Forelimb muscle (tissue), 1 donor: ENCODE measurements at regions not wholly inside any gene's neighbourhood (a gene's known extent, or its start where the extent isn't known, plus 50 kb on each side); places are given as distances from the start of the nearest gene placed in this dataset.
"Not testable (repeated sequence)": the region's sequence is repeated elsewhere in the genome, so short reads cannot be mapped to it uniquely, and the experiment has no call there.

ENCODE experiments used
- DNase-seq: peaks from one replicate; pipeline ENCODE4 v3.0.0-alpha.2; 2013; ENCODE audit warnings: low read depth

- no peak for DNase-seq
Observed at GRCh38 chr9:22217254-22217653, 208.1 kb upstream of the CDKN2B start.

- DNase-seq: not testable (repeated sequence)
Observed at GRCh38 chr9:22225856-22226255, 216.8 kb upstream of the CDKN2B start.

- no peak for DNase-seq
Observed at GRCh38 chr9:22227986-22228385, 218.6 kb upstream of the DMRTA1 start.

GRCh38 chr9:22228542-22228941 is 218.1 kb upstream of the DMRTA1 start:
- no peak for DNase-seq

GRCh38 chr9:22229069-22229468 is 217.6 kb upstream of the DMRTA1 start:
- no peak for DNase-seq

- not testable (repeated sequence) for DNase-seq
Observed at GRCh38 chr9:22231309-22231708, 215.3 kb upstream of the DMRTA1 start.

GRCh38 chr9:22232971-22233370 is 213.7 kb upstream of the DMRTA1 start:
- no peak for DNase-seq

GRCh38 chr9:22237497-22238363 is 208.9 kb upstream of the DMRTA1 start:
- no peak for DNase-seq

GRCh38 chr9:22238809-22239684 is 207.6 kb upstream of the DMRTA1 start:
- no peak for DNase-seq

- no peak for DNase-seq
Observed at GRCh38 chr9:22240619-22241018, 206.0 kb upstream of the DMRTA1 start.

- DNase-seq: no peak
Observed at GRCh38 chr9:22241024-22241423, 205.6 kb upstream of the DMRTA1 start.

GRCh38 chr9:22241611-22242010 is 205.0 kb upstream of the DMRTA1 start:
- no peak for DNase-seq

GRCh38 chr9:22244139-22245011 is 202.2 kb upstream of the DMRTA1 start:
- no peak for DNase-seq

GRCh38 chr9:22255337-22255736 is 191.3 kb upstream of the DMRTA1 start:
- DNase-seq: no peak

GRCh38 chr9:22256381-22256780 is 190.2 kb upstream of the DMRTA1 start:
- DNase-seq: no peak

GRCh38 chr9:22257026-22257816 is 189.4 kb upstream of the DMRTA1 start:
- no peak for DNase-seq

- no peak for DNase-seq
Observed at GRCh38 chr9:22265038-22265437, 181.6 kb upstream of the DMRTA1 start.

- no peak for DNase-seq
Observed at GRCh38 chr9:22265534-22265933, 181.1 kb upstream of the DMRTA1 start.

- no peak for DNase-seq
Observed at GRCh38 chr9:22274477-22274876, 172.1 kb upstream of the DMRTA1 start.

- no peak for DNase-seq
Observed at GRCh38 chr9:22278426-22278825, 168.2 kb upstream of the DMRTA1 start.

GRCh38 chr9:22279636-22280035 is 167.0 kb upstream of the DMRTA1 start:
- no peak for DNase-seq
